ENCODE measurements at regions not wholly inside any gene's neighbourhood (a gene's known extent, or its start where the extent isn't known, plus 50 kb on each side); places are given as distances from the start of the nearest gene placed in this dataset.

GRCh38 chr6:95660544-95660943 lies 83.2 kb downstream of the MANEA start:
- Histone ChIP-seq H3K4me3 (ENCODE audit: insufficient read depth, low read length, poor library complexity, severe bottlenecking) (no peak overlapping the region), H3K27me3 (ENCODE audit: low read length) (no peaks in the 10 kb centered on the region), H3K36me3 (ENCODE audit: low read length) (no peaks in the 10 kb centered on the region), H3K9me2 (replicated peaks; ENCODE audit: insufficient read depth, low read length) (no peaks in the 10 kb centered on the region), H3K27ac (ENCODE audit: low read depth, low read length) (no peak overlapping the region), H3K4me2 (ENCODE audit: low read depth, low read length, poor library complexity, severe bottlenecking) (no peak overlapping the region), H3K79me2 (ENCODE audit: insufficient read depth, low read length) (no peaks in the 10 kb centered on the region), H3F3A (ENCODE audit: insufficient read depth) (no peaks in the 10 kb centered on the region), H3K9me3 (ENCODE audit: insufficient read depth, low read length) (no peaks in the 10 kb centered on the region), H3K9ac (ENCODE audit: low read length) (no peak overlapping the region), H4K20me1 (ENCODE audit: low read depth, low read length) (no peaks in the 10 kb centered on the region), H2AFZ (ENCODE audit: low read depth, low read length, severe bottlenecking) (no peak overlapping the region)
- no peak for TF ChIP-seq EZH2phosphoT487 (conservative IDR thresholded peaks at IDR 0.05; ENCODE audit: low read length)
- no peak for TF ChIP-seq CTCF (IDR thresholded peaks at IDR 0.05; ENCODE audit: insufficient read depth, low read length, poor library complexity, severe bottlenecking)

- no peaks in the 10 kb centered on the region for H3K27me3 ChIP-seq (ENCODE audit: low read length)
- no peaks in the 10 kb centered on the region for H4K20me1 ChIP-seq (ENCODE audit: low read depth, low read length)
- H3K9me2 ChIP-seq (replicated peaks; ENCODE audit: insufficient read depth, low read length): no peaks in the 10 kb centered on the region
- H3K9me3 ChIP-seq (ENCODE audit: insufficient read depth, low read length): no peaks in the 10 kb centered on the region
- no peak overlapping the region for H3K27ac ChIP-seq (ENCODE audit: low read depth, low read length)
- no peak overlapping the region for H3K4me3 ChIP-seq (ENCODE audit: insufficient read depth, low read length, poor library complexity, severe bottlenecking)
- H2AFZ ChIP-seq (ENCODE audit: low read depth, low read length, severe bottlenecking): no peak overlapping the region
- H3K9ac ChIP-seq (ENCODE audit: low read length): no peak overlapping the region
- no peaks in the 10 kb centered on the region for H3K79me2 ChIP-seq (ENCODE audit: insufficient read depth, low read length)
- H3K4me2 ChIP-seq (ENCODE audit: low read depth, low read length, poor library complexity, severe bottlenecking): no peak overlapping the region
- no peaks in the 10 kb centered on the region for H3F3A ChIP-seq (ENCODE audit: insufficient read depth)
- no peak for TF ChIP-seq EZH2phosphoT487 (conservative IDR thresholded peaks at IDR 0.05; ENCODE audit: low read length)
- TF ChIP-seq CTCF (IDR thresholded peaks at IDR 0.05; ENCODE audit: insufficient read depth, low read length, poor library complexity, severe bottlenecking): no peak
- H3K36me3 ChIP-seq (ENCODE audit: low read length): no peaks in the 10 kb centered on the region
Observed at GRCh38 chr6:95670011-95670463, 92.7 kb downstream of the MANEA start.

- Histone ChIP-seq H2AFZ (ENCODE audit: low read depth, low read length, severe bottlenecking) (no peak overlapping the region), H3K79me2 (ENCODE audit: insufficient read depth, low read length) (no peaks in the 10 kb centered on the region), H3F3A (ENCODE audit: insufficient read depth) (no peaks in the 10 kb centered on the region), H3K36me3 (ENCODE audit: low read length) (no peaks in the 10 kb centered on the region), H4K20me1 (ENCODE audit: low read depth, low read length) (no peaks in the 10 kb centered on the region), H3K4me2 (ENCODE audit: low read depth, low read length, poor library complexity, severe bottlenecking) (no peak overlapping the region), H3K4me3 (ENCODE audit: insufficient read depth, low read length, poor library complexity, severe bottlenecking) (no peak overlapping the region), H3K9me3 (ENCODE audit: insufficient read depth, low read length) (no peaks in the 10 kb centered on the region), H3K27ac (ENCODE audit: low read depth, low read length) (no peak overlapping the region), H3K9me2 (replicated peaks; ENCODE audit: insufficient read depth, low read length) (no peaks in the 10 kb centered on the region), H3K27me3 (ENCODE audit: low read length) (no peaks in the 10 kb centered on the region), H3K9ac (ENCODE audit: low read length) (no peak overlapping the region)
- TF ChIP-seq CTCF (IDR thresholded peaks at IDR 0.05; ENCODE audit: insufficient read depth, low read length, poor library complexity, severe bottlenecking): no peak
- no peak for TF ChIP-seq EZH2phosphoT487 (conservative IDR thresholded peaks at IDR 0.05; ENCODE audit: low read length)
Observed at GRCh38 chr6:95676011-95676628, 98.8 kb downstream of the MANEA start.

All from SU-DHL-6 (cell line).